OCI-LY1 (cell line): ENCODE measurements at regions not wholly inside any gene's neighbourhood (a gene's known extent, or its start where the extent isn't known, plus 50 kb on each side); places are given as distances from the start of the nearest gene placed in this dataset.

Experiments used
- H2AFZ ChIP-seq: fragments of 200-600 bp; sonication (generic), shearing (Covaris generic); 2 replicates; pipeline ENCODE4 v1.6.0; 2014; ENCODE audit warnings: antibody characterized with exemption, mild to moderate bottlenecking, low read length
- H3F3A ChIP-seq: fragments of 200-600 bp; sonication (generic), shearing (Covaris generic); 2 replicates; pipeline ENCODE4 v1.6.0; 2014; ENCODE audit warnings: mild to moderate bottlenecking, antibody characterized with exemption, low read length, moderate library complexity; ENCODE audit not compliant: insufficient read depth
- H3K27ac ChIP-seq: fragments of 200-600 bp; sonication (generic); 2 replicates; pipeline ENCODE4 v1.5.1; 2014; ENCODE audit warnings: low read length, mixed run types, mild to moderate bottlenecking, low read depth; ENCODE audit not compliant: poor library complexity, severe bottlenecking
- H3K27me3 ChIP-seq: fragments of 200-600 bp; sonication (generic); 2 replicates; pipeline ENCODE4 v1.6.0; 2014; ENCODE audit warnings: antibody characterized with exemption, mild to moderate bottlenecking, low read length, moderate library complexity; ENCODE audit not compliant: insufficient read depth
- H3K36me3 ChIP-seq: fragments of 200-600 bp; sonication (generic); 2 replicates; pipeline ENCODE4 v1.6.1; 2014; ENCODE audit warnings: mild to moderate bottlenecking, antibody characterized with exemption, low read length, moderate library complexity, mixed read lengths; ENCODE audit not compliant: insufficient read depth
- H3K4me1 ChIP-seq: fragments of 200-600 bp; sonication (generic); 2 replicates; pipeline ENCODE4 v1.5.1; 2014; ENCODE audit warnings: mild to moderate bottlenecking, low read length, moderate library complexity; ENCODE audit not compliant: insufficient read depth, severe bottlenecking
- H3K4me2 ChIP-seq: fragments of 200-600 bp; sonication (generic), shearing (Covaris generic); 2 replicates; pipeline ENCODE4 v1.6.1; 2014; ENCODE audit warnings: low read length
- H3K4me3 ChIP-seq: fragments of 200-600 bp; sonication (generic); 2 replicates; pipeline ENCODE4 v1.5.1; 2014; ENCODE audit warnings: low read length, low read depth, mild to moderate bottlenecking, mixed read lengths; ENCODE audit not compliant: poor library complexity, severe bottlenecking
- H3K79me2 ChIP-seq: fragments of 200-600 bp; shearing (Covaris generic); 2 replicates; pipeline ENCODE4 v1.6.1; 2016; ENCODE audit warnings: mixed run types, low read length, mixed read lengths; ENCODE audit not compliant: insufficient read depth
- H3K9ac ChIP-seq: fragments of 200-600 bp; sonication (generic), shearing (Covaris generic); 2 replicates; pipeline ENCODE4 v1.6.1; 2014; ENCODE audit warnings: mild to moderate bottlenecking, low read length, mixed read lengths
- H3K9me2 ChIP-seq: fragments of 200-600 bp; sonication (generic), shearing (Covaris generic); 2 replicates; pipeline ENCODE4 v1.6.1; 2014; ENCODE audit warnings: low read depth, mild to moderate bottlenecking, low read length, mixed read lengths
- H3K9me3 ChIP-seq: fragments of 200-600 bp; shearing (Covaris generic); 2 replicates; pipeline ENCODE4 v1.6.1; 2014; ENCODE audit warnings: low read length, mixed read lengths
- H4K20me1 ChIP-seq: fragments of 200-600 bp; sonication (generic), shearing (Covaris generic); 2 replicates; pipeline ENCODE4 v1.6.0; 2016; ENCODE audit warnings: mild to moderate bottlenecking, low read length; ENCODE audit not compliant: insufficient read depth
- CTCF ChIP-seq: fragments of 200-600 bp; sonication (generic), shearing (Covaris generic); IDR thresholded peaks from 2 replicates; pipeline ENCODE4 v1.5.1; 2017; ENCODE audit warnings: mild to moderate bottlenecking, antibody characterized with exemption, low read length, moderate library complexity, mixed read lengths
- EZH2 ChIP-seq: fragments of 200-600 bp; sonication (generic), shearing (Covaris generic); IDR thresholded peaks from 2 replicates; pipeline ENCODE4 v1.8.0; 2017; ENCODE audit warnings: borderline replicate concordance, mixed run types, mild to moderate bottlenecking, antibody characterized with exemption, low read length, moderate library complexity, mixed read lengths

GRCh38 chr7:94057955-94058354 lies 53.8 kb upstream of the BET1 start:
- Histone ChIP-seq H3K9me3 (0 out of 2 replicates have a peak, but pooled peaks cover 3% of the 10 kb centered on the region), H3F3A (peaks cover 7% of the 10 kb centered on the region), H3K4me1 (peaks cover 78% of the 10 kb centered on the region), H2AFZ (no peak overlapping the region), H3K4me2 (no peak overlapping the region), H3K4me3 (no peak overlapping the region), H3K36me3 (no peaks in the 10 kb centered on the region), H3K27me3 (no peaks in the 10 kb centered on the region), H3K9ac (no peak overlapping the region), H3K79me2 (no peaks in the 10 kb centered on the region), H3K27ac (peak overlapping the region; percentile 23), H4K20me1 (no peaks in the 10 kb centered on the region), H3K9me2 (no peaks in the 10 kb centered on the region)
- TF ChIP-seq EZH2 (no peak), CTCF (no peak)

GRCh38 chr7:94059746-94060145 lies 55.6 kb upstream of the BET1 start:
- 0 out of 2 replicates have a peak, but pooled peaks cover 3% of the 10 kb centered on the region for H3K9me3 ChIP-seq
- H3K4me2 ChIP-seq: peak overlapping the region; percentile 77
- H4K20me1 ChIP-seq: no peaks in the 10 kb centered on the region
- peak overlapping the region; percentile 59 for H3K4me3 ChIP-seq
- peak overlapping the region; percentile 17; the same call in 1 of the 2 replicates for H2AFZ ChIP-seq
- H3K27ac ChIP-seq: peak overlapping the region; percentile 90
- H3K36me3 ChIP-seq: peaks cover 12% of the 10 kb centered on the region
- H3K9me2 ChIP-seq: no peaks in the 10 kb centered on the region
- peak overlapping the region; percentile 75 for H3K9ac ChIP-seq
- no peaks in the 10 kb centered on the region for H3K27me3 ChIP-seq
- H3K79me2 ChIP-seq: no peaks in the 10 kb centered on the region
- H3K4me1 ChIP-seq: peaks cover 78% of the 10 kb centered on the region
- H3F3A ChIP-seq: no peaks in the 10 kb centered on the region
- TF ChIP-seq CTCF (no peak), EZH2 (no peak)

- Histone ChIP-seq H3K4me3 (peak overlapping the region; percentile 59), H3F3A (no peaks in the 10 kb centered on the region), H3K27ac (peak overlapping the region; percentile 90), H3K36me3 (peaks cover 22% of the 10 kb centered on the region), H3K4me2 (peak overlapping the region; percentile 77), H3K27me3 (no peaks in the 10 kb centered on the region), H3K4me1 (peaks cover 84% of the 10 kb centered on the region), H3K79me2 (no peaks in the 10 kb centered on the region), H2AFZ (peak overlapping the region; percentile 25), H4K20me1 (no peaks in the 10 kb centered on the region), H3K9me3 (0 out of 2 replicates have a peak, but pooled peaks cover 3% of the 10 kb centered on the region), H3K9me2 (no peaks in the 10 kb centered on the region), H3K9ac (peak overlapping the region; percentile 75)
- TF ChIP-seq CTCF (no peak), EZH2 (no peak)
Measured at GRCh38 chr7:94060752-94061151, 56.6 kb upstream of the BET1 start.
